Natural killer cell (primary cell): ENCODE measurements at regions not wholly inside any gene's neighbourhood (a gene's known extent, or its start where the extent isn't known, plus 50 kb on each side); places are given as distances from the start of the nearest gene placed in this dataset.

Experiments used
- ATAC-seq, 3 donors: fragments of 150-1000 bp in 2 of 3; fragments of 200-7000 bp in 1 of 3; cut with Tn5 transposase; 1 replicate in 1 of 3; 2 replicates in 2 of 3; pipeline ENCODE4 v1.10.0; 2021; ENCODE audit warnings: mild to moderate bottlenecking in 2 of 3, moderate library complexity in 2 of 3
- DNase-seq, 2 donors: peaks; one replicate each; pipeline versions ENCODE4 v3.0.0 to v3.0.0-alpha.2; 2013 to 2021; ENCODE audit warnings: mixed read lengths in 1 of 2
- H3K27ac ChIP-seq: one replicate; pipeline ENCODE4 v1.5.1; 2013; ENCODE audit warnings: mild to moderate bottlenecking, low read length
- H3K27me3 ChIP-seq: one replicate; pipeline ENCODE4 v1.6.1; 2013; ENCODE audit warnings: low read length; ENCODE audit not compliant: control insufficient read depth, insufficient read depth
- H3K36me3 ChIP-seq: one replicate; pipeline ENCODE4 v1.6.1; 2013; ENCODE audit warnings: low read length; ENCODE audit not compliant: control insufficient read depth, insufficient read depth
- H3K4me1 ChIP-seq: one replicate; pipeline ENCODE4 v1.6.1; 2013; ENCODE audit warnings: low read length; ENCODE audit not compliant: control insufficient read depth, insufficient read depth
- H3K4me3 ChIP-seq: one replicate; pipeline ENCODE4 v1.5.1; 2013; ENCODE audit warnings: low read length
- H3K9me3 ChIP-seq: one replicate; pipeline ENCODE4 v1.6.1; 2013; ENCODE audit warnings: low read length; ENCODE audit not compliant: control insufficient read depth, insufficient read depth
- H3K27ac Mint-ChIP-seq, 2 donors: one replicate each; pipeline ENCODE4 v1.8.0; 2022; ENCODE audit warnings: mild to moderate bottlenecking in 2 of 2, mixed read lengths in 2 of 2, moderate library complexity in 1 of 2
- H3K27me3 Mint-ChIP-seq, 2 donors: one replicate each; pipeline ENCODE4 v1.8.0; 2022; ENCODE audit warnings: low read depth in 2 of 2, mixed read lengths in 2 of 2
- H3K36me3 Mint-ChIP-seq: one replicate; pipeline ENCODE4 v1.8.0; 2022; ENCODE audit warnings: mixed read lengths
- H3K4me1 Mint-ChIP-seq, 2 donors: one replicate each; pipeline ENCODE4 v1.8.0; 2022; ENCODE audit warnings: mixed read lengths in 2 of 2
- H3K4me3 Mint-ChIP-seq: one replicate; pipeline ENCODE4 v1.8.0; 2022; ENCODE audit warnings: mild to moderate bottlenecking, moderate library complexity, mixed read lengths
- H3K9me3 Mint-ChIP-seq, 2 donors: one replicate each; pipeline ENCODE4 v1.8.0; 2022; ENCODE audit warnings: mixed read lengths in 2 of 2
- WGBS: methylation state at CpG from one replicate; pipeline ENCODE4 v1.1.7; 2013; ENCODE audit warnings: missing lambda C conversion rate; ENCODE audit not compliant: insufficient coverage; 5-methylcytosine and 5-hydroxymethylcytosine counted together
- intact Hi-C: fragments of 100-400 bp; cut with micrococcal nuclease; formaldehyde crosslinking; loops from one replicate; pipeline ENCODE4 v1.14.2; 2022
- TF ChIP-seq, protein P1 (sequence below): fragments of 200-600 bp; IDR thresholded peaks from one replicate; pipeline ENCODE4 v1.8.0; 2022; ENCODE audit warnings: antibody characterized with exemption

- 97% methylated on average over 4 of the region's 4 CpGs for WGBS
- Mint-ChIP-seq H3K4me3 (no peak overlapping the region), H3K9me3 (no peaks in the 10 kb centered on the region), H3K4me1 (peaks cover 38 to 44% of the 10 kb centered on the region in 2 donors), H3K36me3 (peaks cover 18% of the 10 kb centered on the region), H3K27ac (peak overlapping the region; percentile 4 to 21), H3K27me3 (no peaks in the 10 kb centered on the region)
- Histone ChIP-seq H3K27ac (no peak overlapping the region), H3K36me3 (peaks cover 37% of the 10 kb centered on the region), H3K4me1 (no peaks in the 10 kb centered on the region), H3K27me3 (no peaks in the 10 kb centered on the region), H3K9me3 (no peaks in the 10 kb centered on the region), H3K4me3 (no peak overlapping the region)
- TF ChIP-seq, protein P1, sequence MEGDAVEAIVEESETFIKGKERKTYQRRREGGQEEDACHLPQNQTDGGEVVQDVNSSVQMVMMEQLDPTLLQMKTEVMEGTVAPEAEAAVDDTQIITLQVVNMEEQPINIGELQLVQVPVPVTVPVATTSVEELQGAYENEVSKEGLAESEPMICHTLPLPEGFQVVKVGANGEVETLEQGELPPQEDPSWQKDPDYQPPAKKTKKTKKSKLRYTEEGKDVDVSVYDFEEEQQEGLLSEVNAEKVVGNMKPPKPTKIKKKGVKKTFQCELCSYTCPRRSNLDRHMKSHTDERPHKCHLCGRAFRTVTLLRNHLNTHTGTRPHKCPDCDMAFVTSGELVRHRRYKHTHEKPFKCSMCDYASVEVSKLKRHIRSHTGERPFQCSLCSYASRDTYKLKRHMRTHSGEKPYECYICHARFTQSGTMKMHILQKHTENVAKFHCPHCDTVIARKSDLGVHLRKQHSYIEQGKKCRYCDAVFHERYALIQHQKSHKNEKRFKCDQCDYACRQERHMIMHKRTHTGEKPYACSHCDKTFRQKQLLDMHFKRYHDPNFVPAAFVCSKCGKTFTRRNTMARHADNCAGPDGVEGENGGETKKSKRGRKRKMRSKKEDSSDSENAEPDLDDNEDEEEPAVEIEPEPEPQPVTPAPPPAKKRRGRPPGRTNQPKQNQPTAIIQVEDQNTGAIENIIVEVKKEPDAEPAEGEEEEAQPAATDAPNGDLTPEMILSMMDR, result no peak
- no peak for ATAC-seq
- intact Hi-C loops, result no loop called here
- no peak for DNase-seq
Observed at GRCh38 chr6:144737998-144738397, 452.9 kb downstream of the UTRN start.

DNA sequence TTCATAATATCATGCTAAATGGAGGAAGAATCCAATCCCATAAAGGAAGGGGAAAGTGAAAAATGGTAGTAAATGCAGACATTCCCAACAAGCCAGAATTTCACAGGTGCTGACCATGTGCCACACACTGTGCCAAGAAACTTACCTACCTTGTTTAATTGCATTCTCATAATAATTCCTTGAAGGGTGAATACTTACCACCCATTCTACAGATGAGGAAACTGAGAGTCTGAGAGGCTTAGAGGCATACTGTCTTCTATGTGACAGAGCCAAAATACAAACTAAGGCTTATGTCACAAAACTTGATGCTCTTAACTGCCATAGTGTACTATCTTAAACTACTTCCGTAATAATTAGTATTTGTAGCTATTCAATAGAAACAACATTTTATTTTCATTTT lies 454.7 kb downstream of the UTRN start:
- H3K4me1 Mint-ChIP-seq, result peaks cover 37 to 43% of the 10 kb centered on the region in 2 donors
- Histone ChIP-seq H3K27me3 (no peaks in the 10 kb centered on the region), H3K27ac (no peak overlapping the region), H3K36me3 (peaks cover 32% of the 10 kb centered on the region), H3K9me3 (no peaks in the 10 kb centered on the region), H3K4me1 (no peaks in the 10 kb centered on the region), H3K4me3 (no peak overlapping the region)
- intact Hi-C loops, result no loop called here
- TF ChIP-seq, protein P1, result no peak
- DNase-seq, result no peak
- ATAC-seq, result no peak
- H3K27me3 Mint-ChIP-seq, result no peaks in the 10 kb centered on the region
- H3K27ac Mint-ChIP-seq, result peak overlapping the region; percentile 22 to 64
- H3K4me3 Mint-ChIP-seq, result no peak overlapping the region
- peaks cover 4% of the 10 kb centered on the region for H3K36me3 Mint-ChIP-seq
- H3K9me3 Mint-ChIP-seq, result no peaks in the 10 kb centered on the region
- WGBS, result no CpG with 5 or more reads among the region's 1 CpG

GRCh38 chr6:144741659-144742058 lies 456.5 kb downstream of the UTRN start:
- Histone ChIP-seq H3K4me1 (no peaks in the 10 kb centered on the region), H3K9me3 (no peaks in the 10 kb centered on the region), H3K27me3 (no peaks in the 10 kb centered on the region), H3K36me3 (peaks cover 25% of the 10 kb centered on the region), H3K4me3 (no peak overlapping the region), H3K27ac (no peak overlapping the region)
- Mint-ChIP-seq H3K4me3 (no peak overlapping the region), H3K9me3 (no peaks in the 10 kb centered on the region), H3K36me3 (no peaks in the 10 kb centered on the region), H3K27ac (peak overlapping the region; percentile 4 to 79), H3K4me1 (peaks cover 32 to 41% of the 10 kb centered on the region in 2 donors), H3K27me3 (no peaks in the 10 kb centered on the region)
- TF ChIP-seq, protein P1, result no peak
- intact Hi-C loops, result no loop called here
- WGBS, result 100% methylated on average over 2 of the region's 3 CpGs
- ATAC-seq (no peak), DNase-seq (no peak)

DNA sequence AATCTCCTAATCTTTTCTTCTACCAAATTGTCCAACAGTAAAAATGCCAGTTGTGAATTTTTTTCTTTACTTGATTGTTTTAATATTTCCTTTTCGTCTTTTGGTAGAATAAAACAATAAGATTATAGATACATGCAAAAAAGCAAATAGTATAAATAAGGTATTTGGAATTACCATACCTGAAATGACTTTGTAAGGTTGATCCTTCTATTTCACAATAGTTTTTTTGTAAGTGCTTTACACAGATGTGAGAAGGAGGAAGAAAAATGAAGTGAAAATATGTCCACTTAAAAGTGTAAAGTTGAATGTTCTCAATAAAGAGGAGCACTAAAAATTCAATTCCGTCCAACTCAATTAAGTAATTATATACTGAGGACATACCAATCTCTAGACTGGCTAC lies 457.6 kb downstream of the UTRN start:
- peak overlapping the region; percentile 75 to 79 for H3K27ac Mint-ChIP-seq

More for the DNA sequence above, 457.6 kb downstream of the UTRN start:
- intact Hi-C loops, result no loop called here
- Histone ChIP-seq H3K27ac (no peak overlapping the region), H3K4me3 (no peak overlapping the region), H3K36me3 (peaks cover 29% of the 10 kb centered on the region), H3K4me1 (no peaks in the 10 kb centered on the region), H3K27me3 (no peaks in the 10 kb centered on the region), H3K9me3 (no peaks in the 10 kb centered on the region)
- Mint-ChIP-seq H3K4me3 (no peak overlapping the region), H3K4me1 (peaks cover 35 to 47% of the 10 kb centered on the region in 2 donors), H3K36me3 (no peaks in the 10 kb centered on the region), H3K27me3 (no peaks in the 10 kb centered on the region), H3K9me3 (no peaks in the 10 kb centered on the region)
- DNase-seq (no peak), ATAC-seq (no peak)
- no CpG with 5 or more reads among the region's 2 CpGs for WGBS
- TF ChIP-seq, protein P1, result no peak
